WTC11 (cell line): ENCODE measurements at regions not wholly inside any gene's neighbourhood (a gene's known extent, or its start where the extent isn't known, plus 50 kb on each side); places are given as distances from the start of the nearest gene placed in this dataset.
A peak's percentile ranks its signal among the peaks of the same experiment; 100 is the strongest.

Source experiments
- ATAC-seq: fragments of 200-7000 bp; cut with Tn5 transposase; 2 replicates; pipeline ENCODE4 v1.10.0; 2021; ENCODE audit warnings: mild to moderate bottlenecking, moderate library complexity
- CTCF ChIA-PET: fragments of 300-600 bp; sonication (Branson Sonifier 250); formaldehyde crosslinking; loops from one replicate; lab custom pipeline; 2021; ENCODE audit warnings: antibody characterized with exemption; lab: Charles Lee
- POLR2A ChIA-PET: fragments of 350-600 bp; sonication (Branson Sonifier 250); formaldehyde crosslinking; loops from one replicate; lab custom pipeline; 2021; ENCODE audit warnings: antibody characterized with exemption; lab: Charles Lee
- DNase-seq: peaks from one replicate; pipeline ENCODE4 v3.0.0; 2021; ENCODE audit warnings: low spot score
- H3K27ac Mint-ChIP-seq: 2 replicates; pipeline ENCODE4 v1.8.0; 2021; ENCODE audit warnings: mixed read lengths
- H3K27me3 Mint-ChIP-seq: 2 replicates; pipeline ENCODE4 v1.8.0; 2021; ENCODE audit warnings: low read depth, mild to moderate bottlenecking, moderate library complexity, mixed read lengths
- H3K36me3 Mint-ChIP-seq: 2 replicates; pipeline ENCODE4 v1.8.0; 2021; ENCODE audit warnings: mixed read lengths
- H3K4me1 Mint-ChIP-seq: 2 replicates; pipeline ENCODE4 v1.8.0; 2022; ENCODE audit warnings: mixed read lengths
- H3K4me3 Mint-ChIP-seq: 2 replicates; pipeline ENCODE4 v1.8.0; 2021; ENCODE audit warnings: mild to moderate bottlenecking, moderate library complexity, mixed read lengths
- H3K9me3 Mint-ChIP-seq: 2 replicates; pipeline ENCODE4 v1.8.0; 2021; ENCODE audit warnings: mixed read lengths
- ATF1 ChIP-seq: sonication (generic); formaldehyde crosslinking; IDR thresholded peaks from 2 replicates; pipeline ENCODE4 v1.8.1; 2023; ENCODE audit warnings: mild to moderate bottlenecking, moderate library complexity, missing genetic modification reagents
- CTCF ChIP-seq: fragments of 200-600 bp; IDR thresholded peaks from 2 replicates; pipeline ENCODE4 v1.8.0; 2022; ENCODE audit warnings: antibody characterized with exemption
- FOXJ3 ChIP-seq: sonication (generic); formaldehyde crosslinking; IDR thresholded peaks from 2 replicates; pipeline ENCODE4 v1.9.0; 2021; ENCODE audit warnings: missing genetic modification reagents, mild to moderate bottlenecking, borderline replicate concordance
- FOXP1 ChIP-seq: sonication (generic); formaldehyde crosslinking; IDR thresholded peaks from 2 replicates; pipeline ENCODE4 v1.8.0; 2022; ENCODE audit warnings: missing genetic modification reagents, mild to moderate bottlenecking, moderate library complexity, borderline replicate concordance
- GABPB1 ChIP-seq: sonication (generic); formaldehyde crosslinking; IDR thresholded peaks from 2 replicates; pipeline ENCODE4 v1.8.1; 2023; ENCODE audit warnings: mild to moderate bottlenecking, missing genetic modification reagents
- GRHL2 ChIP-seq: fragments of 250-450 bp; sonication (Bioruptor Pico); IDR thresholded peaks from 2 replicates; pipeline ENCODE4 v1.8.0; 2022; ENCODE audit warnings: mild to moderate bottlenecking, moderate library complexity; ENCODE audit not compliant: insufficient replicate concordance, severe bottlenecking
- HMGA2 ChIP-seq: fragments of 250-450 bp; sonication (Bioruptor Pico); IDR thresholded peaks from 2 replicates; pipeline ENCODE4 v1.4.0; 2021; ENCODE audit warnings: mild to moderate bottlenecking, moderate library complexity
- MAX ChIP-seq: sonication (generic); formaldehyde crosslinking; IDR thresholded peaks from 2 replicates; pipeline ENCODE4 v1.8.0; 2022; ENCODE audit warnings: mild to moderate bottlenecking, missing genetic modification reagents
- MXD4 ChIP-seq: fragments of 250-450 bp; sonication (Bioruptor Pico); IDR thresholded peaks from 2 replicates; pipeline ENCODE4 v1.8.0; 2021; ENCODE audit warnings: mild to moderate bottlenecking, moderate library complexity, borderline replicate concordance
- NFE2L1 ChIP-seq: sonication (generic); formaldehyde crosslinking; IDR thresholded peaks from 2 replicates; pipeline ENCODE4 v1.8.1; 2023; ENCODE audit warnings: missing genetic modification reagents
- NFYB ChIP-seq: sonication (generic); formaldehyde crosslinking; conservative IDR thresholded peaks from 2 replicates; pipeline ENCODE4 v1.8.0; 2022; ENCODE audit warnings: low read depth, missing genetic modification reagents
- OVOL2 ChIP-seq: fragments of 250-450 bp; sonication (Bioruptor Pico); IDR thresholded peaks from 2 replicates; pipeline ENCODE4 v1.9.0; 2021; ENCODE audit warnings: mild to moderate bottlenecking, borderline replicate concordance
- SMAD3 ChIP-seq: sonication (generic); formaldehyde crosslinking; IDR thresholded peaks from 2 replicates; pipeline ENCODE4 v1.8.0; 2022; ENCODE audit warnings: missing genetic modification reagents, mild to moderate bottlenecking, borderline replicate concordance
- ZBTB43 ChIP-seq: sonication (generic); formaldehyde crosslinking; IDR thresholded peaks from 2 replicates; pipeline ENCODE4 v1.8.1; 2023; ENCODE audit warnings: mild to moderate bottlenecking, missing genetic modification reagents
- ZNF138 ChIP-seq: sonication (generic); formaldehyde crosslinking; conservative IDR thresholded peaks from 2 replicates; pipeline ENCODE4 v1.8.1; 2022; ENCODE audit warnings: mild to moderate bottlenecking, moderate library complexity, missing genetic modification reagents
- ZNF317 ChIP-seq: sonication (generic); formaldehyde crosslinking; IDR thresholded peaks from 2 replicates; pipeline ENCODE4 v1.8.1; 2023; ENCODE audit warnings: low read depth, mild to moderate bottlenecking, moderate library complexity, missing genetic modification reagents, borderline replicate concordance
- TF ChIP-seq, protein P1 (sequence below): fragments of 250-450 bp; sonication (Bioruptor Pico); IDR thresholded peaks from 2 replicates; pipeline ENCODE4 v1.9.0; 2021; ENCODE audit warnings: moderate library complexity, mild to moderate bottlenecking, inconsistent platforms, borderline replicate concordance
- TF ChIP-seq, protein P2 (sequence below): fragments of 250-450 bp; sonication (Bioruptor Pico); IDR thresholded peaks from 2 replicates; pipeline ENCODE4 v1.9.0; 2021; ENCODE audit warnings: mild to moderate bottlenecking
- TF ChIP-seq, protein P3 (sequence below): sonication (generic); formaldehyde crosslinking; IDR thresholded peaks from 2 replicates; pipeline ENCODE4 v1.8.0; 2023; ENCODE audit warnings: missing genetic modification reagents, mild to moderate bottlenecking, borderline replicate concordance

- TF ChIP-seq OVOL2 (CRISPR knock-in tag) (no peak), GRHL2 (CRISPR knock-in tag) (no peak), FOXP1 (CRISPR knock-in tag) (no peak), ATF1 (no peak), MAX (no peak)
- TF ChIP-seq, protein P1, sequence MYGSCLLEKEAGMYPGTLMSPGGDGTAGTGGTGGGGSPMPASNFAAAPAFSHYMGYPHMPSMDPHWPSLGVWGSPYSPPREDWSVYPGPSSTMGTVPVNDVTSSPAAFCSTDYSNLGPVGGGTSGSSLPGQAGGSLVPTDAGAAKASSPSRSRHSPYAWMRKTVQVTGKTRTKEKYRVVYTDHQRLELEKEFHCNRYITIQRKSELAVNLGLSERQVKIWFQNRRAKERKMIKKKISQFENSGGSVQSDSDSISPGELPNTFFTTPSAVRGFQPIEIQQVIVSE (CRISPR knock-in tag) = no peak
Measured at GRCh38 chr2:234372506-234372905, 124.4 kb downstream of the ARL4C start (continued).

DNA sequence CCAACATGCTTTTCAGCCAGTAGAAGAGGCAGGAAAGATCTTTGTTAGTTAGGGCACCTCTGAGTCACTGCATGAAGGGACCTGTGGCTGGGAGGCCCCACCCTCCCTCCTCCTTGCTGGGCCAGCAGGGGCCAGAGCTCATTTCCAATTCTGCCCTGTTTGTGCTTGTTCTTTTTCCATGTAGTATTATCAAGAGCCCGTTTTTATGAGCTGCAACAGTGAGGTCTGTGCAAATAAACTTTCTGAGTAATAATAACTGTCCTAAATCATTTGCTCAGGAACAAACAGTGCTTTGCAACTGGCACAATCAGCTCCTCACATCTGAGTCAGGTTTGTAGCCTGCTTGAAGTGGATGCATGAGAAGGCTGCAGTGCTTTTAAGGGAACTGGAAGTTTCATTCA is 128.0 kb downstream of the ARL4C start:
- Mint-ChIP-seq H3K36me3 (no peaks in the 10 kb centered on the region), H3K4me3 (no peak overlapping the region), H3K27me3 (peaks cover 7% of the 10 kb centered on the region), H3K4me1 (peaks cover 30% of the 10 kb centered on the region), H3K9me3 (no peaks in the 10 kb centered on the region), H3K27ac (no peak overlapping the region)
- TF ChIP-seq NFE2L1 = no peak
- TF ChIP-seq CTCF = no peak
- TF ChIP-seq, protein P2, sequence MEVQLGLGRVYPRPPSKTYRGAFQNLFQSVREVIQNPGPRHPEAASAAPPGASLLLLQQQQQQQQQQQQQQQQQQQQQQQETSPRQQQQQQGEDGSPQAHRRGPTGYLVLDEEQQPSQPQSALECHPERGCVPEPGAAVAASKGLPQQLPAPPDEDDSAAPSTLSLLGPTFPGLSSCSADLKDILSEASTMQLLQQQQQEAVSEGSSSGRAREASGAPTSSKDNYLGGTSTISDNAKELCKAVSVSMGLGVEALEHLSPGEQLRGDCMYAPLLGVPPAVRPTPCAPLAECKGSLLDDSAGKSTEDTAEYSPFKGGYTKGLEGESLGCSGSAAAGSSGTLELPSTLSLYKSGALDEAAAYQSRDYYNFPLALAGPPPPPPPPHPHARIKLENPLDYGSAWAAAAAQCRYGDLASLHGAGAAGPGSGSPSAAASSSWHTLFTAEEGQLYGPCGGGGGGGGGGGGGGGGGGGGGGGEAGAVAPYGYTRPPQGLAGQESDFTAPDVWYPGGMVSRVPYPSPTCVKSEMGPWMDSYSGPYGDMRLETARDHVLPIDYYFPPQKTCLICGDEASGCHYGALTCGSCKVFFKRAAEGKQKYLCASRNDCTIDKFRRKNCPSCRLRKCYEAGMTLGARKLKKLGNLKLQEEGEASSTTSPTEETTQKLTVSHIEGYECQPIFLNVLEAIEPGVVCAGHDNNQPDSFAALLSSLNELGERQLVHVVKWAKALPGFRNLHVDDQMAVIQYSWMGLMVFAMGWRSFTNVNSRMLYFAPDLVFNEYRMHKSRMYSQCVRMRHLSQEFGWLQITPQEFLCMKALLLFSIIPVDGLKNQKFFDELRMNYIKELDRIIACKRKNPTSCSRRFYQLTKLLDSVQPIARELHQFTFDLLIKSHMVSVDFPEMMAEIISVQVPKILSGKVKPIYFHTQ (CRISPR knock-in tag) = no peak
- TF ChIP-seq ZNF317 (CRISPR knock-in tag) = no peak
- TF ChIP-seq HMGA2 (CRISPR knock-in tag) = no peak
- TF ChIP-seq FOXJ3 = no peak
- TF ChIP-seq GABPB1 = no peak
- TF ChIP-seq MXD4 (CRISPR knock-in tag) = no peak
- TF ChIP-seq ZNF138 (CRISPR knock-in tag) = no peak
- no peak for TF ChIP-seq SMAD3 (CRISPR knock-in tag)
- DNase-seq = no peak
- ChIA-PET CTCF (interaction anchor here (0.8 kb wide), 1 partner anchor 80 kb away, joined by 3 read pairs; no protein-coding TSS in a partner anchor), POLR2A (no interaction called here)
- peak; percentile 73 for ATAC-seq

DNA sequence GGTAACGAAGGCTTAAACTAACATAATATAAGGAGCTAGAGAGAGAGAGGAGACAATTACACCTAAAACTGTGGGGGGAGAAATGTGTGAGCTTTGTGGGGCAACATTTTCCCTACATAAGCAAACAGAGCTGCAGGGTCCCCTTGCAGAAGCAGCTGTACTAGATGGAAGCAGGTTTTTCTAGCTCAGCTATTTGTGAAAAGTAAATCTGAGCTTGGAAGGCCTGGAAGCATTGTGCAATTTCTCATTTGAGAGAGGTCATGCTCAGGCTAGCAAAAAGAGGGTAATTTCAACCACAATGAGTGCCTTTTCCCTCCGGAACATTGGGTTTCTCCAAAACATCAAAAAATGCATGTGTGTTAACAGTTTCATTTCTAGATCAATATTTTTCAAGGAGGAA is 130.0 kb downstream of the ARL4C start:
- peaks cover 10% of the 10 kb centered on the region for H3K27me3 Mint-ChIP-seq
- peaks cover 45% of the 10 kb centered on the region for H3K4me1 Mint-ChIP-seq
- ChIA-PET POLR2A (no interaction called here), CTCF (interaction anchor here (0.8 to 0.9 kb wide), 2 partner anchors 129 to 130 kb away, joined by 3 read pairs; partner anchors contain the start of gene ARL4C)
- no peak for ATAC-seq
- H3K9me3 Mint-ChIP-seq = no peaks in the 10 kb centered on the region
- H3K4me3 Mint-ChIP-seq = no peak overlapping the region
- no peaks in the 10 kb centered on the region for H3K36me3 Mint-ChIP-seq
- DNase-seq = no peak
- no peak overlapping the region for H3K27ac Mint-ChIP-seq
- TF ChIP-seq, protein P2 (CRISPR knock-in tag) = no peak
- TF ChIP-seq HMGA2 (CRISPR knock-in tag) (no peak), NFYB (CRISPR knock-in tag) (no peak), ZBTB43 (no peak)
- TF ChIP-seq, protein P3, sequence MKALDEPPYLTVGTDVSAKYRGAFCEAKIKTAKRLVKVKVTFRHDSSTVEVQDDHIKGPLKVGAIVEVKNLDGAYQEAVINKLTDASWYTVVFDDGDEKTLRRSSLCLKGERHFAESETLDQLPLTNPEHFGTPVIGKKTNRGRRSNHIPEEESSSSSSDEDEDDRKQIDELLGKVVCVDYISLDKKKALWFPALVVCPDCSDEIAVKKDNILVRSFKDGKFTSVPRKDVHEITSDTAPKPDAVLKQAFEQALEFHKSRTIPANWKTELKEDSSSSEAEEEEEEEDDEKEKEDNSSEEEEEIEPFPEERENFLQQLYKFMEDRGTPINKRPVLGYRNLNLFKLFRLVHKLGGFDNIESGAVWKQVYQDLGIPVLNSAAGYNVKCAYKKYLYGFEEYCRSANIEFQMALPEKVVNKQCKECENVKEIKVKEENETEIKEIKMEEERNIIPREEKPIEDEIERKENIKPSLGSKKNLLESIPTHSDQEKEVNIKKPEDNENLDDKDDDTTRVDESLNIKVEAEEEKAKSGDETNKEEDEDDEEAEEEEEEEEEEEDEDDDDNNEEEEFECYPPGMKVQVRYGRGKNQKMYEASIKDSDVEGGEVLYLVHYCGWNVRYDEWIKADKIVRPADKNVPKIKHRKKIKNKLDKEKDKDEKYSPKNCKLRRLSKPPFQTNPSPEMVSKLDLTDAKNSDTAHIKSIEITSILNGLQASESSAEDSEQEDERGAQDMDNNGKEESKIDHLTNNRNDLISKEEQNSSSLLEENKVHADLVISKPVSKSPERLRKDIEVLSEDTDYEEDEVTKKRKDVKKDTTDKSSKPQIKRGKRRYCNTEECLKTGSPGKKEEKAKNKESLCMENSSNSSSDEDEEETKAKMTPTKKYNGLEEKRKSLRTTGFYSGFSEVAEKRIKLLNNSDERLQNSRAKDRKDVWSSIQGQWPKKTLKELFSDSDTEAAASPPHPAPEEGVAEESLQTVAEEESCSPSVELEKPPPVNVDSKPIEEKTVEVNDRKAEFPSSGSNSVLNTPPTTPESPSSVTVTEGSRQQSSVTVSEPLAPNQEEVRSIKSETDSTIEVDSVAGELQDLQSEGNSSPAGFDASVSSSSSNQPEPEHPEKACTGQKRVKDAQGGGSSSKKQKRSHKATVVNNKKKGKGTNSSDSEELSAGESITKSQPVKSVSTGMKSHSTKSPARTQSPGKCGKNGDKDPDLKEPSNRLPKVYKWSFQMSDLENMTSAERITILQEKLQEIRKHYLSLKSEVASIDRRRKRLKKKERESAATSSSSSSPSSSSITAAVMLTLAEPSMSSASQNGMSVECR (CRISPR knock-in tag) = no peak
